Sciatic nerve (tissue), 2 donors: ENCODE measurements at regions not wholly inside any gene's neighbourhood (a gene's known extent, or its start where the extent isn't known, plus 50 kb on each side); places are given as distances from the start of the nearest gene placed in this dataset.

Source experiments
- ATAC-seq: fragments of 200-7000 bp; cut with Tn5 transposase; one replicate; pipeline ENCODE4 v1.9.1; 2020; ENCODE audit warnings: mild to moderate bottlenecking, moderate library complexity
- DNase-seq: peaks from one replicate; pipeline ENCODE4 v3.0.0-alpha.2; 2020; ENCODE audit warnings: low spot score
- intact Hi-C: fragments of 100-400 bp; cut with DNase I; formaldehyde crosslinking; loops from one replicate; pipeline ENCODE4 v1.14.2; 2022
- donor health status: DM: no; HTN: no; CAD: no.
- donor health status: DM: no; HTN: no; CAD: no.

DNA sequence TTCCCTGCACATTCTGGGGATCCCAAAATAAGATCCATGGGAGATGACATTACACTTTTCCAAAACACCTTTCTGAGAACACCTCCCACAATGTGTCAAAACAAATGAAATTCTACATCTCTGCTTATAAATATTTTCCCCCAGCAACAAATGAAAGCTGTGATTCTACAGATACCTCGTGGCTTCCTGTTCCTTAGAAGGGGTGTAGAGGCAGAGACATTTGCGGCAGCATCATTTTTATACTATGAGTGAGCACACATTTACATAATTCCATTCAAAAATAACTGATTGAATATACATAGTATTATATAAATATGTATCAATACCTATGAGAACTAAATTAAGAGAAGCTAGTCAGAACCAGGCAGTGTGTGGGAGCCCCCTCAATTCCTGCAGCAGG lies 213.9 kb upstream of the JARID2 start:
- intact Hi-C loops = no loop called here
- no peak for ATAC-seq
- DNase-seq = no peak

DNA sequence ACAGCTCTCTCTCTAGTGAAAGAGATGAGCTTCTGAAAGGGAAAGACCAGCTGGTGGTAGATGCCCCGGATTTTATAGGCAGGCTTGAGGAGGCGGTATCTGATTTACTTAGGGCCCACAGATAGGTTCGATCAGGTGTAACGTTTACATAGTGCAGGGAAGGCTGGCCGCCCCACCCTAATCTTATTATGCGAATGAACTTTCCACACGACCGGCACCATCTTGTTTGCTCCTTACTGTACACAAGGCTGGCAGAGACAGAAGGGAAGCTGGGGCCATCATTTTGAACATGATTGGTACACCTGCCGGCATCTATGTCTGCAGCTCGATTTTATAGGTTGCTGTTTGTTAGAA lies 212.0 kb upstream of the JARID2 start:
- DNase-seq (no peak), ATAC-seq (no peak)
- intact Hi-C loops = no loop called here

DNA sequence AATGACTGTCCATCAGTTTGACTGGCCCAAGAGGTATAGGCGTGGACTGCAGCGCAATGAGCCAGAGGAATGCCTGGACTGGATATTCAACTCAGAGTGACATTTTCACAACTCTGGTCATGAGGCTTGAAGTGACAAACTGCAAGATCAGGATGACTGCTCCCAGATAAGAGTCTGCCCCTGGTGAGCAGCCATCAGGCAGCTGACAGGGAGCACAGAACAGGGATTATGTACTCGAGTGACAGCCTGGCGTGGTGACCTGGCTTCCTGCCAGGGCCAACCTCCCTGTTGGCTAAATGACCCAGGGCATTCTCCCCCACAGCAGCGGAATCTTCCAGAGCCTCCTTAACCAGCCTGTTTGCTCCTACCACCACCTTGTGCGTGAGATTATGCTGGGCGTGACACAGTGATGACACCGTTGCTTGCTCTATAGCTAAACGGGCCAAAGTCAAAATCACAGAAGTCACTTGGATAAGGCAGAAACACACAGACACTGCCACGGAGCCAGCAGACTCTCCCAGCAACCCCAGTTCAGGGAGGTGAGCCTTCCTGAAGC lies 209.1 kb upstream of the JARID2 start:
- DNase-seq (no peak), ATAC-seq (peak; percentile 32)
- intact Hi-C loops = no loop called here

DNA sequence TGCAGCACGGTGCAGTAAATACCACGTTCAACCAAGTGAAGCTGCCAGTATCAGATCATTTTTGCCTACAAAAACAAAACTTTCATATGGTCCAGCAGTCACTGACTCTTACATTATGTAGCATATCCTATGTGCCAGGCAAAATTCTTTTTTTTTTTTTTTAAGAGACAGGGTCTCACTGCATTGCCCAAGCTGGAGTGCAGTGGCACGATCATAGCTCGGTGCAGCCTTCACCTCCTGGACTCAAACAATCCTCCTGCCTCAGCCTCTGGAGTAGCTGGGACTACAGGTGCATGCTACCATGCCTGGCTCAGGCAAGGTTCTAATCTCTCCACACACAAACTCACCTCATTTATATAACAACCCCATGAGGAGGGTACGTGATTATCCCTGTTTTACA lies 208.6 kb upstream of the JARID2 start:
- intact Hi-C loops = no loop called here
- ATAC-seq (no peak), DNase-seq (no peak)

DNA sequence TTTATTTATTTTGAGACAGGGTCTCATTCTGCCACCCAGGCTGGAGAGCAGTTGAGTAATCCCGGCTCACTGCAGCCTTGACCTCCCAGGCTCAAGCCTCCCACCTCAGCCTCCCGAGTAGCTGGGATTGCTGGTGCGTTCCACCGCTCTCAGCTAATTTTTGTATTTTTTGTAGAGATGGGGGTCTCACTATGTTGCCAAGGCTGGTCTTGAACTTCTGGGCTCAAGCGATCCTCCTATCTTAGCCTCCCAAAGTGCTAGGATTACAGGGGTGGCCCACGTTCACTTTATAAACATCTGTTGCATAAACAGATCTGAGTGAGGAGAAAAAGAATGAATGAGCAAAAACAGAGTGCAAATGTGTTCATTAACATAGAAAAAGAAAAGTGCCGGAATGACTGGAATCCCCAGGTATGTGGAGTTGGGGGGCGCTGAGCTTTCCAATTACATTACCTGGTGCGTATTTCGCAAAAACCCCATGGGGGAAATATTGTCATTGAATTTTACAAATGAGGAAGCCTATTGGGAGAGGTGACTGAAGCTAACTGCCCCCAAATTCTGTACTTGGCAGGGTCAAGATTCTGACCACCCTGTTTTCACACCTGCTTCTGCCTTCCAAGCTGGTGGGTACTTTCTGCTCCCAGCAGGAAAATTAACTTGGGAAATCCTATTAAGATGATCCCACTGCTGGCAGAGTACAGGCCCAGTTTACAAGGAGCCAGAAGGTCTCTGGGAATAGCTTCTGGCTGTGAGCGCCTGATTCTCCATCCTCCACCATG lies 207.7 kb upstream of the JARID2 start:
- intact Hi-C loops = no loop called here
- ATAC-seq = no peak
- DNase-seq = no peak

DNA sequence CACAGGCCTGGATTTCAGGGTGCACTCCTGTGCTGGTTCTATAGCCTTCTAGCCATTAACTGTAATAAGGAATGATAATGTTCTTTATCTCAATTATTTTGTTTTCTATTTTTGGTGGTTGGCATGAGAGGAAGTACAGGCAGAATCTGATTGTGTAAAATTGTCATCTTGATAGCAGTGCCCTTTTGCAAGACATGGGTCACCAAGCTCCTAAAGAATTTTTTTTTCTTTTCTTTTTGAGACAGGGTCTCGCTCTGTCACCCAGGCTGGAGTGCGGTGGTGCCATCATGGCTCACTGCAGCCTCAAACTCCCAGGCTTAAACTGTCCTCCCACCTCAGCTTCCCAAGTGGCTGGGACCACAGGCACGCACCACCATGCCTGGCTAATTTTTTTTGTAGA lies 206.7 kb upstream of the JARID2 start:
- intact Hi-C loops = no loop called here
- ATAC-seq (no peak), DNase-seq (no peak)

DNA sequence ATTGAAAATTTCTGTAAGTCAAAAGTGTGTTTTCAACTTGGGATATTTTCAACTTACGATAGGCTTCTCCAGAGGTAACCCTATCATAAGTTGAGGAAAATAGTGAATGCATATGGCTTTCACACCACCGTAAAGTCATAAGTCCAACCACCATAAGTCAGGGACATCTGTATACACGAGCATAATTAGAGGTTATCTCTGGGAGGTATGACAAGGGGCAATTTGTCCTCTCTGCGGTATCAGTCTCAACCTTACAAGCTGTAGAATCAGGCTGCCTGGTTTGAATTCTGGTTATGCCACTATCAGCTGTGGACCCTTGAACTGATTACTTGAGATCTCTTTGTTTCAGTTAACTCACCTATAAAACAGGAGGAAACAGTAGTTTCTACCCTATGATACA lies 202.9 kb upstream of the JARID2 start:
- ATAC-seq (no peak), DNase-seq (no peak)
- intact Hi-C loops = no loop called here

DNA sequence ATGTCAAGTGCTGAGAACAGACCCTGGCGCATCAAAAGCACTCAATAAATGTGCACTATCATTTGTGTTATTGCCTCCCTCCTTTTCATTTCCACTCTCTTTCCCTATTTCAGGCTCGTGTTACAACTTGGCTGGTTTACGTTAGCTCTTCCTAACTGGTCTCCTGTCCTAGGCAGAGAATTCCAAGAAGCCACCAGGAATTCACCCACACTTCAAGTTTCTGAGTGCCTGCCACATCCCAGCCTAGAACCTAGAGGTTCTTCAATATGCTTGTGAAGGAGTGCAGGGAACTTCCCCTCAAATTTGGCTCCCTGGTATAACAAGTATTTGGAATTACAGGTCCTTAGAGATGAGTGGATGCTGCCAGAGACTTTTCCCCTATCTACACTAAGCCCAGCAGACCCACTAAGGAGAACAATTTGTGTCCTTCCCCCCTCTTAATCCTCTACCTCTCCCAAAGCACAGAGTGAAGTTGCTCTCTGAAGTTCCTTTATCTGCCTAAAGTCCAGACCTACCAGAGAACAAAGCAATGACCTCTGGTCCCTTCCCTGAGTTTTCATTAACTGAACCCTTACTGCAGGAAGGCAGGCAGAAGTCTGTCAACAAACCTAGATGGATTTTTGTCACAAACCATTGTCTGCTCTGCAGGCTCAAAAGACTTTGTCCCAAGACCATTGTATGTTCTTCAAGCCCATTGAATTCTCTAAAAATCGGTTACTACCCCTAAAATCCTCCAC lies 201.6 kb upstream of the JARID2 start:
- DNase-seq = no peak
- no peak for ATAC-seq
- intact Hi-C loops = no loop called here

DNA sequence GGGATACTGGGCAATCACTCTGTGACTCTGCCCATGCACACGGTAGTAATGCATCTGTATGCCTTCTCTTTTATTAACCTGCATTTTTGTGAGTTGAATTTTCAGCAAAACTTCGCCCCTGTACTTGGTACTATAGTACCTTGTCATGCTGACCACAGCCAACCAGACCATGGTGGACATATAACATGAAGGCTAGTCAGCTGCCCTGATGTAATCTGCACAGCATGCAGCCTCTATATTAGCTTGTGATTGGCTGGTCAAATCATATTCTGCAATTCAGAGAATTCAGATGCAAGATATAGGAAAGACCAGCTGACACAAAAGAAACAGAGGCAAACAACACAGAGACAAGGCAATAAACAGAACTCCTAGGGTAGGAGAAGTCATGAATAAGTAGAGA lies 200.9 kb upstream of the JARID2 start:
- intact Hi-C loops = no loop called here
- no peak for ATAC-seq
- DNase-seq = no peak

DNA sequence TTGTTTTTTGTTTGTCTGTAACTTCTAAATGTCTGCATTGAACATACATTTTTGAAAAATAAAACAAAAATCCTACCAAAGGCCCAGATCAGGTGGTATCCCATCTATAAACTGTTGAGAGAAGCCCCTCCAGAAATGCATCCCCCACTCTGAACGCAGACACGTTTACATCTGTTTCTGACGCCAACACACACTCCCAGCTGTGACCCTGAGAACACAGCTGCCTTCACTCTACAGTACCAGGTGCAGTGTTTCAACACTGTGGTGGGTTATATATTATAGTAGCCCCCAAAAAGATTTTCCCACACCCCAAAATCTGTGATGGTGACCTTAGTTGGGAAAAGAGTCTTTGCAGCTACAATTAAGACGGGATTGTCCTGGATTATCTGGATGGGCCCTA lies 199.1 kb upstream of the JARID2 start:
- ATAC-seq (no peak), DNase-seq (no peak)
- intact Hi-C loops = no loop called here

DNA sequence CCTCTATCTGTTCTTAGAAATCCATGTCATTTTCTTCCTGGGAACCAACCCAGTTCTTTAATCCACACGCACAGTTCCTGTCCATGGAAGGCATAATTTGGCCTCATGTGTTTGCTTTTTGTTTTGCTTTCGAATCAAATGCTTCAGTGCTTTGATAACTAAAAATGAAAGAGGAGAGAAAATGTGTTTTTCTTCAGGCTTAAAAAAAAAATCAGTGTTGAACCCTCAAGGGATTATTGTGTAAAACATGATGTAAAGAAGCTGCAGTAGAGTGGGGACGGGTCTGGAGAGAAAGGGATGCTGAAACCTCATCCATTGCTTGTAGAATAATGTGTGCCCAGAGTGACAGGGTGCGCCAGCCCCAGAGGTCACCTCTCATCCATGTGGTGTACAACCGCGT lies 197.5 kb upstream of the JARID2 start:
- intact Hi-C loops = no loop called here
- no peak for DNase-seq
- ATAC-seq = no peak

DNA sequence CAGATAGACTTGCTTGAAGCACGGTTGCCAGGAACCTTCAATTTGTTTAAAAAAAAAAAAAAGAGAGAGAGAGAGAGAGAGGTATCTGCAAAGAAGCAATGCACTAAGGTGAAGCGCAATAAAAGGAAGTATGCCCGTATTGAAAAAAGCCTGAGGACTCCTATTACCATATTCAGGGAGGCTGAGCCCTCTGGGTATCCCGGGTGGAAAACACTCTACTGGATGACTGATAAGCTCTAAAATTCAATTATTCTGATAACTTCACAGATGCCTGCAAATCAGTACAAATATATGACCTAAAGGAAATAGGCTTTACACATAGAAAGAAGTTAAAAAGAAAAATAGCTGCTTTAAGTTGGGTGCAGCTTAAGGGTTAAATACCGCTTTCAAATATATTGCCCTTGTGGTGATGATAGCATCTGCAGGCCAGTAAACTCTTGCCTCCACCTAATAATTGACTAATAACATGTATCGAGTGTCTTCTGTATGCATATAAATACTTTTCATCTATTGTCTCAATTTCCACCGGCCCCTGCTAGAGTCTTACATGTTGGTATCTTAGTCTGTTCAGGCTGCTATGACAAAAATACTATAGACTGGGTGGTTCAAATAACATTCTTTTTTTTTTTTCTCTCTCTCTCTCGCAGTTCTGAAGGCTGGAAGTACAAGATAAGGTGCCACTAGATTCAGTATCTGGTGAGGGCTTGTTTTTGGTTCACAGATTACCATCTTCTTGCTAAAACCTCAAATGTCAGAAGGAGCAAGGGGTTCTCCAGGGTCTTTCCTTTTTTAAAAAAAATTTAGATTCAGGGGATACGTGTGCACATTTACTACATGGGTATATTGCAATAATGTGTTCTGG lies 187.4 kb upstream of the JARID2 start:
- ATAC-seq (no peak), DNase-seq (no peak)
- intact Hi-C loops = no loop called here

DNA sequence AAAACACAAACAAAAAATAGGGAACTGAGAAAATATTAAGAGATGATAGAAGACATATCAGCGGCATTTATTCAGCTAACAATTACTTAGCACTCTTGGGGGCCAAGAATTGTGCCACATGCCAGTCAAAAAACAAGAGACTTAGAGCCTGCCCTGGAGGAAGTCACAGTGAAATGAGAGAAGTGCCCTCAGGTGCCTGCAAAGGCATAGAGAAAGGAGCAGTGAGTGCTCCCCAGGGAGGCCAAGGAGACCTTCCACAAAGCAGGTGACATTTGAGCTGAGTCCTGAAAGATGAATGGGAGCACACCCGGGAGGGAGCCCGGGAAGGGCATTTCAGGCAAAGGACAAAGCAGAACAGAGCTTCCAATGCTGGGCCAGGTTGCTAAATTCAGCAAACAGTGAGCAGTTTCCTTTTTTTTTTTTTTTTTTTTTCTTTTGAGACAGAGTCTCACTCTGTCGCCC lies 184.7 kb upstream of the JARID2 start:
- intact Hi-C loops = no loop called here
- DNase-seq (no peak), ATAC-seq (no peak)

DNA sequence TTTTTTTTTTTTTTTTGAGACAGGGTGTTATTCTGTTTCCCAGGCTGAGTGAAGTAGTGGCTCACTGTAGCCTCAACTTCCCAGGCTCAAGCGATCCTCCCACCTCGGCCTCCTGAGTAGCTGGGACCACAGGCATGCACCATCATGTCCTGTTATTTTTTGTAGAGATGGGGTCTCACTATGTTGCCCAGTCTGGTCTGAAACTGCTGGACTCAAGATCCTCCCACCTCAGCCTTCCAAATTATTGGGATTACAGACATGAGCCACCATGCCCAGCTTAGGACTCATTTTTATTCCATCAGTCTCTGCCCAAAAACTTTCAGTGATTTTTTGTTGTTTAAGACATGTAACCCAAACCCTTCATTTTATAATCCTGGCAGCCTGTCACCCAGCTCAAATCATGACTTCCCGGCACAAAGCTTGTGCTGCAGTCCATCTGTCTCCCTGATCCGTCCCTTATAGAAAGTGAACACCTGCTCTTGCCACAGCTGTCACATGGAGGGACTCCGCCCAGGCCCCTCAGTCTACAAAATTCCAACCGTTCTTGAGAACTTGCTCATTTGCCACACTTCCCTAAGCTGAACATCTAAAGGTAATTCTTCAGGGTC lies 183.9 kb upstream of the JARID2 start:
- no peak for ATAC-seq
- intact Hi-C loops = no loop called here
- DNase-seq = no peak

DNA sequence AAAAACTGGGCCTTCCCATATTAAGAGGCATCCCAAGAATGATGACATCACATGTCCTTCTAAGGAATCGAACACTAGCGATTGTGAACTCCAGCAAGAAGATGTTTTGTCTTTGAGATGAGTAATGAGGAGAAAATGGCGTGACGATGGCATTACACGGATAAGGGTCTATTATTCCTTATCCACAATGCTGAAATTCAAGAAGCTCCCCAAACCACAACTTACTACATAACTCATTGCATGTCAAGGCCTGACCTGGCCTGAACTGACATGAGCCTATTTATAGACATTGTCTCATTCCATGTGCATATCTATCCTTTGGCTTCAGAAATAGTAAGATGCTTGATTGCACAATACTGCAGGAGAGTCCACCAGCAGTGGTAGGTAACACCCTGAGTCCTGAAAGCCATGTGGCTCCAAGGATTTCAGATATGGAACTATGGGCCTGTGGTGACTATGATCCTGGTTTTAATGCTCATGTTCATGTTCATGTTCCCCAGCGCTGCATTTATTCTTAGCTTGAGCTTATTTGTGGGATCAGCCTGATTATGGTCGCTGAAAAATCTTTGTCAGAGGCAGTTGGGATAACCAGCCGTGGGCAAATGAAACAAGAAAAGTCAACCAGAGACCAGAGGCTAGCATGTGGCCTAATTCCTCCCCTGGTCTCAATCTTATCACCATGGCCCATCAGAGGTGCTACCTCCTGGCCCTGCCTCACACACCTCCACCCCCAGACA lies 183.2 kb upstream of the JARID2 start:
- ATAC-seq (no peak), DNase-seq (no peak)
- intact Hi-C loops = no loop called here

DNA sequence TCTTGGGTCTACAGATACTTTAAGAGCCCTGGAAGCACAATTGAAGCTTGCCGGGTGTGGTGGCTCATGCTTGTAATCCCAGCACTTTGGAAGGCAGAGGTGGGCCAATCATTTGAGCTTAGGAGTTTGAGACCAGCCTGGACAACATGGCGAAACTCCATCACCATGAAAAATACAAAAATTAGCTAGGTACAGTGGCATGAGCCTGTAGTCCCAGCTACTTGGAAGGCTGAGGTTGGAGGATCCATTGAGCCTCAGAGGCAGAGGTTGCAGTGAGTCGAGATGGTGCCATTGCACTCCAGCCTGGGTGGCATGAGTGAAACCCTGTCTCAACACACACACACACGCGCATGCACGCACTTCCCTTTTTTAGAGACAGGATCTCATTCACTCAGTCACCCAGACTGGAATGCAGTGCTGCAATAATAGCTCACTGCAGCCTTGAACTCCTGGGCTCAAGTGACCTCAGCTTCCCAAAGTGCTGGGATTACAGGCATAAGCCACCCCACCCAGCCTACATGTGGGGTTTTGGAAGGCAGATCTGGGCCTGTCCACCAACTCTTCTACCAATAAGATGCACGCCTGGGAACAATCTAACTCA lies 182.5 kb upstream of the JARID2 start:
- intact Hi-C loops = no loop called here
- ATAC-seq (peak; percentile 50), DNase-seq (peak; percentile 63)

DNA sequence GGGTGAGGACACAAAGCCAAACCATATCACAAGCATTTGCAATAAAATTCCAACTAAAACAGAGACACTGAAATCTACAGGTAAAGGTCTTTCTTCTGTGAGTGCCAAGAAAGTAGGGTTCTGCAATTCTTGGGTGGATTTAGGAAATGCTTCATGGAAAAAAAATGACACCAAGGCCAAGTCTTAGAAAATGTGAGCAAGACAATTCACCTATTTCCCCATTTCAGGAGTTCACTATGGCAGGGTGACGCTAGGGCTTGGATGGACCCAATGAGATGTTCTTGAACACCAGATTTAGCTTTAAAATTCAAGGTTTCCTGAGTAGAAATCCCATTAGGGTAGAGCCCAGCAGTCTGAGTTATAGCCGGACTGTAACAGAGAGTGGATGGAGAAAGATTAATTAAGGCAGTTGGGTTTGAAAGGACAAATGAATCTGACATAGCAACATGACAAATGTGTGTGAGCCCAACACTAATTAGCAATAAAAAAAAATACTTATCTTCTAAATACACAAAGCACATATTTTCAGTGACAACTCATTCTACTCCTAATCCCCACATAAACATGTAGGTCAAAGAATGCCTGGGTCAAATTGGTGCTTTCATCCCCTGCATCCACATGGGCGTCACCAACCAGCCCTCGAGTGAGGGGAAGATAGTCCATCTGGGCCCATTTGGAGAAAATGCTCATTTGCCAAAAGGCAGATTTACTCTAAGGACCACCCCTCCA lies 180.4 kb upstream of the JARID2 start:
- ATAC-seq (no peak), DNase-seq (no peak)
- intact Hi-C loops = no loop called here
